ENCODE measurements at regions not wholly inside any gene's neighbourhood (a gene's known extent, or its start where the extent isn't known, plus 50 kb on each side); places are given as distances from the start of the nearest gene placed in this dataset.
"Not testable (repeated sequence)": the region's sequence is repeated elsewhere in the genome, so short reads cannot be mapped to it uniquely, and the experiment has no call there.

- DNase-seq (ENCODE audit: low read depth): no peak
Measured at GRCh38 chr12:75943730-75944096, 87.9 kb downstream of the PHLDA1 start.

GRCh38 chr12:75941661-75942060 lies 89.9 kb downstream of the PHLDA1 start:
- not testable (repeated sequence) for DNase-seq (ENCODE audit: low read depth)

GRCh38 chr12:75939016-75939642 lies 92.4 kb downstream of the PHLDA1 start:
- DNase-seq (ENCODE audit: low read depth): no peak

- no peak for DNase-seq (ENCODE audit: low read depth)
Measured at GRCh38 chr12:75938189-75938588, 93.4 kb downstream of the PHLDA1 start.

- DNase-seq (ENCODE audit: low read depth): no peak
Measured at GRCh38 chr12:75937486-75937885, 94.1 kb downstream of the PHLDA1 start.

- no peak for DNase-seq (ENCODE audit: low read depth)
Measured at GRCh38 chr12:75936515-75937440, 94.8 kb downstream of the PHLDA1 start.

- DNase-seq (ENCODE audit: low read depth): no peak
Measured at GRCh38 chr12:75935539-75936242, 95.9 kb downstream of the PHLDA1 start.

- DNase-seq (ENCODE audit: low read depth): peak; percentile 79
Measured at GRCh38 chr12:75933101-75933500, 98.5 kb downstream of the PHLDA1 start.

- no peak for DNase-seq (ENCODE audit: low read depth)
Measured at GRCh38 chr12:75932241-75932640, 99.3 kb downstream of the PHLDA1 start.

- peak; percentile 24 for DNase-seq (ENCODE audit: low read depth)
Measured at GRCh38 chr12:75923964-75924666, 107.5 kb downstream of the PHLDA1 start.

GRCh38 chr12:75922944-75923642 lies 108.5 kb downstream of the PHLDA1 start:
- no peak for DNase-seq (ENCODE audit: low read depth)

GRCh38 chr12:75921622-75922289 lies 109.8 kb downstream of the PHLDA1 start:
- DNase-seq (ENCODE audit: low read depth): peak; percentile 1

- DNase-seq (ENCODE audit: low read depth): no peak
Measured at GRCh38 chr12:75917715-75918114, 113.9 kb downstream of the PHLDA1 start.

- DNase-seq (ENCODE audit: low read depth): no peak
Measured at GRCh38 chr12:75917083-75917482, 114.5 kb downstream of the PHLDA1 start.

- DNase-seq (ENCODE audit: low read depth): no peak
Measured at GRCh38 chr12:75913502-75914351, 117.8 kb downstream of the PHLDA1 start.

- DNase-seq (ENCODE audit: low read depth): no peak
Measured at GRCh38 chr12:75909714-75910656, 121.6 kb downstream of the PHLDA1 start.

GRCh38 chr12:75908961-75909605 lies 122.5 kb downstream of the PHLDA1 start:
- peak; percentile 82 for DNase-seq (ENCODE audit: low read depth)

GRCh38 chr12:75905922-75906321 lies 125.7 kb downstream of the PHLDA1 start:
- peak; percentile 27 for DNase-seq (ENCODE audit: low read depth)
